ENCODE measurements at regions not wholly inside any gene's neighbourhood (a gene's known extent, or its start where the extent isn't known, plus 50 kb on each side); places are given as distances from the start of the nearest gene placed in this dataset.
A peak's percentile ranks its signal among the peaks of the same experiment; 100 is the strongest.
"Not testable (repeated sequence)": the region's sequence is repeated elsewhere in the genome, so short reads cannot be mapped to it uniquely, and the experiment has no call there.

DNA sequence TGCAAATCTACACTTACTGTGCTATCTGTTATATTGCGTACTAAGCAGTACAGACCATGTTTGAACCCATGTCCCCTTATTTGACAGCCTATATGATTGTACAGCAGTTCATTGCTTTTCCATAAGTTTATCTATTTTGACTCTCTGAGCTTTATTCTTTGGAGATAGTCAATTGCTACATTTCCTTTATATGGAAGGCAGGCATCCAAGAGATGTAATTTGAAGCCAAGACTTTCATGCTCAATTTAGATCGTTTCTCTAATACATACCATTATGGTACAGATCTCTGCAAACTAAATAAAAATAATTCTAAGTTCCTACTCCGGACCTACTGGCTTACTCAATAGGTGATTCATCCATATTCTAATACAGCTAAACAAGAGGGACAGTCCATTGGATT lies 424.8 kb downstream of the TMEM38B start:
- DNase-seq, result no peak

DNA sequence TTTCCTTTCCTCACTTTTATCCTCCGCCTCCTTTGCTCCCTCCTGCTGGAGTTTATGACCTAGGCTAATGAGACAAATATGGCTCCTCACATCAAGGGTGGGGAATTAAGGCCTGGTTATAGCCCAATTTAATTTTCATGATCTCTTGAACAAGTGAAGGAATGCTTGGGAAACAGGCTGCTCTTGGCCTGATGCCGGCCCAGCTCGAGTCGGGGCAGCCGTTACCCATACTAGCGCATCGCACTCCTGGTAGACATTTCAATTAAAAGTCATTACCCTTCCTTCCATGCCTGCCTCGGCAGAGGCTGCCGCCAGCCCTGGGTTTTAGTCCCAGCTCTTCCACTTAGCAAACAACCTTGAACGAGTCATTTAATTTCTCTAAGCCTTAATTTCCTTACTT lies 425.7 kb downstream of the TMEM38B start:
- DNase-seq, result no peak

DNA sequence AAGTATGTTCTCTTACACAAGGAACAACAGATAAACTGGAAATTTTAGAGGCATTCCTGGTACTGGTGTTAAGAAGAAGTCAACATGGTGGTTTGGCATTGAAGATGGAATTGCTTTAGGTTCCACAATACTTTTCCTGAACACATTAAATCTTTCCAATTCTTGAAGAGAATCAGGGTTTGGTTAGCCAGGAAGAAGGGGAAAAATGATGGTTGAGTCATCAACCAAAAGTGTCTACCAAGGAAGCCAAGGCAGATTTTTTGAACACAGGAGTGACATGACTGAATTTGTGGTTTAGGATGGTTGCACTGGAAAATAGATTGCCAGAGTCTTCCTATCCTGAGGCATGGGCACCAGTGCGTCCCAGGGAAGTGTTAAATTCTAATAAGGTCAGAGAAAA lies 433.4 kb downstream of the TMEM38B start:
- DNase-seq, result no peak

DNA sequence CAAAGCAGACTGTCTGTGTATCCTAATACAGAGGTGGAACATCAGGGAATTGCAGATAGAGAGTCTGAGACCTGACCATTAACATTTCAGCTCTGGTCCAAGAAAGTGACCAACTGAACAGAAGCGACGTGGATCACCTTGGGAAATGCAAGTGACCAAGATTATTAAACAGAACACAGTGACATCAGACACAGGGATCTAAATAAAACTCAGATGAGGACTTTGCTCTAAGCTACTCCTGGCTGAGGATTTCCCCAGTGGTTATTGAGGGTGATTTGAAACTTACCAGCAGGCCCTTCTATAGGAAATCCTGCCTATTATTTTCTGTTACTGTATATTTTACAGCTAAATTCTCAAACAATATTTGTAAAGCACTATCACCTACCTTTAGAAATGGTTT lies 436.0 kb downstream of the TMEM38B start:
- no peak for DNase-seq

DNA sequence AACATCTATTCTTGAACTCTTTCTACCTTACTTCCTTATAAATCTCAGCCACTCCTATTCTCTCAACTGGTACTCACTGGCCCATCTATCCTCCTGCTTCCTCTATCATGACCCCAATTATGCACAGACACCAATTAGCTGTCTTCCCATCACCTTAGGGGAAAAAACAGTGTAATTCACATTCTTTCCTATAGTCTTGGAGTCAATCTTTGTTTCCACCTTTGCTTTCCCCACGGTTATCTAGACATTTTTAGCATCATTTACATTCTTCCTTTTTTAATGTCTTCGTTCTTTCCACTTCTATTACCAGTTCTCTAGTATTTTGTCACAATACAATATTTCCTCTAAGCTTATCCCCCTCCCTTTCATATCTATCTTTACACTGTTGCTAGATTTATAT lies 449.4 kb downstream of the TMEM38B start:
- DNase-seq, result no peak

DNA sequence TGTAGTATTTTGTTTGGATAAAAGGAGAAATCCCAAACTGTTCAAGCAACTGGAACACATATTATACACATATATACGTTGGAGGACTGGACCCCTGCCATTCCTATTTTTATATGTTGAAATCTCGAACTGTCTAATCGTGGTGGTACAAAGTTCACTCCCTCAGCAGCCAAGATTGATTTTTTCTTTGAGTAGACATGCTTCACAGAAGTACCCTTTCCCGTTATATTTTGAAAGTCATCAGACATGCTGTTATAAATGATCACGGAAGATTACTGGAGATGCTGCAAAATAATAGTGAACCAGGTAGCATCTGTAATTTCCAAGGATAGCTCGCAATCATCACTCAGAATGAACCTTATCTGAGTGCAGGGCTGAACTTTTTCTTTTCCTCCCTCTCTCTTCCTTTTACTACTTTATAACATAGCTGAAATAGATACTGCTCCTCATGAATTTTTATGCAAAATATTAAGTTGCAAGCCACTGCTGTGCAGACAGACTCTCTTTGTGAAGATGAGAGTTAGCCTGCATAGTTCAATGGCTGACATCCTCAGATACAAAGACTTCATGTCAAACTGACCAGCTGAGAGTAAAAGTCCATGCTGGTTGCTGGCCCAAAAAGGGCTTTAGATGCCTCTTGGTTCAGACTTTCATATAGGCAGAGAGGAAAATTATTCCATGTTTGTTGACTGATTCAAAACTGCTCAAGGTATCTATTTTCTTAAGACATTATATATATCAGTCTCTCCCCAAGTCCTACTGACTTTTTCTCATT lies 451.9 kb downstream of the TMEM38B start:
- DNase-seq, result no peak

DNA sequence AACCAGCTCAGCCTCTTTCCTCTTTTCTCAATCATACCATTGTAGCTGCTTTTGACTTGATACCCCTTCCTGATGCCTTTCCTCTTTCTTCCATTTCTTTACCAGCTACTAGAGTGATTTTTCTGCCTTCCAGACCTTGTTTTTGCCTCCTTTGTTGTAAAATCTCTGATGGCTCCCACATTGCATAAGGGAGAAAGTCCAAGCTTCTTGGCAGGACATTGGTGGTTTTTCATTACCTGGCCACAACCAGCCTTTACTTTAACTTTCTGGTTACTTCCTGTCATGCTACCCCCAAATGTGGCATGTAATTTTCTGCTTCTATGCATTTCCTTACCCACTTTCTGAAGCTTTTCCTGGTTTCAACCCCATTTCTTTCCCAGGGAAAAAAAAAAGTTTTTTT lies 452.5 kb downstream of the TMEM38B start:
- DNase-seq, result no peak

DNA sequence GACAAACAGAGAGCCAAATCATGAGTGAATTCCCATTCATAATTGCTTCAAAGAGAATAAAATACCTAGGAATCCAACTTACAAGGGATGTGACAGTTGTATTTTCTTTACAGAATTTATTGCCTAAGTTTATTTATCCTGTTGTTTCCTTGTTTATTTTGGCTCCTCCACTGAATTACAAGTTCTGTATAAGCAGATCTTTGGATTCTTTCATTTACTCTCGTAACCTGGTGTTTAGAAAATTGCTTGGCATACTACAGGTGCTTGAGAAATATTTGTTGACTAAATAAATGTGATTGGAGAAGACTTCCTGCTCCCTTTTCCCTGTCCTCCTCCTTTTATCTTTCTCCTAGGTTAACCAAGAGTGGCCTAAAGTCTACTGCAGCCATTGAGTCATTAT lies 455.6 kb downstream of the TMEM38B start:
- no peak for DNase-seq

DNA sequence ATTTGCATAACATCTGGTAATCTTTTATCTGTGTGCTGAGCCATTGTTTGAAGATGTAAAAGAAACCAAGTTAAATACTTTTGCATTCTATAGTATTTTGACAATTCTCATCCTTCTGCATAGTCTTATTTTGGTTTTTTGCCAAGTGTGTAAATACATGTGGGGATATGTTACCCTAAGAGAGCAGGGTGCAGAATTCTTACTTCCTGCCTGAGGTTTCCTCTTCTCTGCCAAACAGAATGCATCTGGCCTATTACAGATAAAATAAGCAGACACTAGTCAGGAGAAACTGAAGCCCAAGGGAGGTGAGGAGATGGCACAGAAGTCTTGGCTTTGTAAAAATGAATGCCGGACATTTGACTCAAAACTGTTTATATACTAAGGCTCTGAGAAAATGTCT lies 462.1 kb downstream of the TMEM38B start:
- DNase-seq, result no peak

DNA sequence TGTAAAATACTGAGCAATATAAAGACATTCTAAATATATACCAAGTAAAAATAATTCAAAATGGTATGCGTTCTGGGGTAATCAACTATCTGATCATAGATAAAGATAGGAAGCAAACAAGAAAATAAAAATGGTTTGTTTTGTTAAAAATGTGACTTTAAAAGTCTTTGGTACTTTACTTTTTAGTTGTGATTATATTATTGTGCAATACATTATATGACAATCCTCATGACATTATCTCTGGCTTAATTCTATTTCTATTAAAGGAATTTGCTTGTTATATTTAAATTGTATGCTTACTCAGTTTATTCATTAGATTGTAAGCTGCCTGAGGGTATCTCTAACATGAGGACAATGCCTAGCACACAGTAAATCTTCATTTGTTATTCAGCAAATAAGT lies 477.9 kb downstream of the TMEM38B start:
- DNase-seq, result no peak

DNA sequence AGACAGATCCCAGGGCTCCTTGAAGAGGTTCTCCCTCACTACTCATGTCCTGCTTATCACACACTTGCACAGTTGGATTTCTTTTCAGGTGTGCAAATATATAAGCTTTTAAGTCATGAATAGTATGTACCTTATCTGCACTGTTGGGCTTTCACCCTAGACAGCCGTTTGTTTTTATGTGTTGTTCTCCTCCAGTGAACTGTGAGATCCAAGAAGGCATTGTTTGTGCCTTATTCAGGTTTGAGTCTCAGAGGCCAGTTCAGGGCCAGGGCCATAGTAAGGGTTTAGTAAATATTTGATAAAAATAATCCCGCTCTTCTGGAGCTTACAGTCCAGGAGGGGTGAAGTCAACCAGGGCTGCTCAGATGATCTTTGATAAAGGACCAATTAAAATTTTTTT lies 480.0 kb downstream of the TMEM38B start:
- DNase-seq, result no peak

DNA sequence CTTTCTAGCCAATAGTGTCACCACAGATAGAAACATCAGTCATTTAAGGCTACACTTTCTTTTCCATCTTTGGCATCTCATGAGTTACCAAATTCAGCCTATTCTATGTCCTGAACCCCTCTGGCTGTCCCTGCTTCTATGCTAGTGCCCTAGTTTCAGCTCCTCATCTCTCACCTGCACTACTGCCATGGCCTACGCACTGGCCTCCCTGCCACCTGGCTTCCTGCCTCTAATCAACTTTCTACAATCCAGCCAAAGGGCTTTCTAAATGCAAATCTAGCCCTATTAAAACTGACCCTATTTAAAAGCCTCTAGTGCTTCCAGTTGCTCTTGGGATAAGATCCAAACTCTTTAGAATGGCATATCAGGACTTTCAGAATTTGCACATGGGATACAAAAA lies 482.9 kb downstream of the TMEM38B start:
- DNase-seq, result no peak

DNA sequence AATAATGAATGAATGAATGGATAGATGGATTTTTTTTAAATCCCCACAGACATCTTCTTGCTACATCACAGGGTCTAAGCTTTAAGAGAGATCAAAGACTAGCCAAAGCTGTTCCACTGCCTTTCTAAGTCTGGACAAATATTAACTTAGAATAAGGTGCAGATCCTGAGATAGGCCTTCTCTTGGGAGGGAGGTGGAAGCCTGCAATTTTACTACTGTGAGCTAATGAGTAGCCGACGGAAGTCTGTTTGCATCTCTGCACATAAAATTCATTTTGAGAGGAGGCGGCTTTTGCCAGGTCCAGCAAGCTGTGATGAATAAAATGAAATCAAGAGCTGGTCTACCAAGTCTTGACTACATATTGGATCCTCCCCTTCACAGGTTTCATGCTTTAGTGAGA lies 484.9 kb downstream of the TMEM38B start:
- no peak for DNase-seq

DNA sequence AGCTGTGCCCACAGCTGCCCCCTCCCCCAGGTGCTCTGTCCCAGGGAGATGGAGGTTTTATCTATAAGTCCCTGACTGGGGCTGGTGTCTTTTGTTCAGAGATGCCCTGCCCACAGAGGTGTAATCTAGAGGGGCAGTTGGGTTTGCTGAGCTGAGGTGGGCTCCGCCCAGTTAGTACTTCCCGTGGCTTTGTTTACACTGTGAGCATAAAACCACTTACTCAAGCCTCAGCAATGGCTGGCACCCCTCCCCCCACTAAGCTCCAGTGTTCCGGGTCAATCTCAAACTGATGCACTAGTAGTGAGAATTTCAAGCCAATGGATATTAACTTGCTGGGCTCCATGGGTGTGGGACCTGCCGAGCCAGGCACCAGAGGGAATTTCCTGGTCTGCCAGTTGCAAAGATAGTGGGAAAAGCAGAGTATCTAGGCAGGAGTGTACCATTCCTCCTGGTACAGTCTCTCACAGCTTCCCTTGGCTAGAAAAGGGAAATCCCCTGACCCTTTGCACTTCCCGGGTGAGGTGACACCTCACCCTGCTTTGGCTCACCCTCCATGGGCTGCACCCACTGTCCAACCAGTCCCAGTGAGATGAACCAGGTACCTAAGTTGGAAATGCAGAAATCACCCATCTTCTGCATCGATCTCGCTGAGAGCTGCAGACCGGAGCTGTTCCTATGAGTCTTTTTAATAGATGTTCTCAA lies 509.6 kb downstream of the TMEM38B start:
- DNase-seq, result peak; percentile 47

DNA sequence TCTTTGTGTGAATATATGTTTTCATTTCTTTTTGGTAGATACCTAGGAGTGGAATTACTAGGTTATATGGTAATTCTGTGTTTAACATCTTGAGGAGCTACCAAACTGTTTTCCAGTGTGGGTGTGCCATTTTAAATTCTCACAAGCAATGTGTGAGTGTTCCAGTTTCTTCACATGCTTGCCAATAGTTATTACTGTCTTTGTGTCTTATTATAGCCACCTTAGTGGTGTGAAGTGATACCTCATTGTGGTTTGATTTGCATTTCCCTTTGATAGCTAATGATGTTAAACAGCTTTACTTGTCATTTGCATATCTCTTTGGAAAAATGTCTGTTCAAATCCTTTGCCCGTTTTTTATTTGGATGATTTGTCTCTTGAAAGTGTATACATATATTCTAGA lies 513.0 kb downstream of the TMEM38B start:
- DNase-seq, result no peak

DNA sequence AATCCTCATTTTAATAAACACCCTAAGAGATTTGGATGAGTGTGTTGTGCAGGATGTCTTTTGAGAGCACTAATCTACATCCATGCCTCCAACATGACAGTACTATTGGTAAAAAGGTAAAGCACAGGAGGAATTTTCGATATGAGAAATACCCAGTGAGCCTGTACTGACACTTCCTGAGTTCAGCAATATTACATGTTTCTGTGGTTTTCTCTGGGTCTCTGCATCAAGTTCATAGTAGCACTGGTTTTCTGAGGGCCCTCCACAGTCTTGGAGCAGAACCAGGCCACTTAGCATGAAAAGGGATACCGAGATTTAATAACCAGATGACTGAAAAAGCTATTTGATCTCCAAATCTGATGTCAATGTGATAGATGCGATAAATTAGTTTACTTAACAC lies 524.1 kb downstream of the TMEM38B start:
- DNase-seq, result no peak

DNA sequence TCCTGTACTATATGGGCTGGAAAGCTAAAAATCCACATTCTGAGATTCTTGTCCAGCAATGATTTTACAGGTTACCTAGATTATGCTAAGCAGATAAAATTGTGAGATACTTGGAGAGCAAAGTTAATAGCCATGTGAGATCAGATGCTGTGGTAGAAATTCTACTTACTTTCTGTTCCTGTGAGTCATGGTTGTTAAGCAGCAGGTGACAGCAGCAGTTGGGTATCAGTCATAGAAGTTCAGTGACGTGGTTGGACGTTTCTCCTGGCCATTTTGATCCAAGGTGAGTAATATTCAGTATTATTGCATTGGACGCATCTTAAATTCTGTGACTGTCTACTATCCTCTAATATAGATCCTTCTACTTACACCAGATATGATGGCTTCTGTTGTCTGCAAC lies 524.5 kb downstream of the TMEM38B start:
- no peak for DNase-seq

DNA sequence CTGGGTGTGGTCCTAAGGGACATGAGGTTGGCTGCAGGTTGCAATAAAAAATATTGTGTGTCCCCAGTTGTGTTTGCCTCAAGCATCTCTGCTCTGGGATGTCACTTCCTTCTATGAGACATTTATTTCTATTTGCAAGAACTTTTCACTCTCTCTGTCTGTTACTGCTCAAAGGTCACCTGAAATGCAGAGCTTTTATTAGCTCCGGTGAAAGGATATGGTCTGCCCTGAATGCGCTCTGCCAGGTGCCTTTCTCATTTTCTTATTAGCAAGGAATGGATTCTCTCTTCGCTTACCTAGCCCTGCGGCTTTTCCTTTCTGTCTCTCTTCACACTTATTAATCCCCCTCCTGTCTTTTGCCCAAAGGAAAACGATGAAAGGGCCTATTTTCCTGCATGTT lies 526.1 kb downstream of the TMEM38B start:
- DNase-seq, result no peak

DNA sequence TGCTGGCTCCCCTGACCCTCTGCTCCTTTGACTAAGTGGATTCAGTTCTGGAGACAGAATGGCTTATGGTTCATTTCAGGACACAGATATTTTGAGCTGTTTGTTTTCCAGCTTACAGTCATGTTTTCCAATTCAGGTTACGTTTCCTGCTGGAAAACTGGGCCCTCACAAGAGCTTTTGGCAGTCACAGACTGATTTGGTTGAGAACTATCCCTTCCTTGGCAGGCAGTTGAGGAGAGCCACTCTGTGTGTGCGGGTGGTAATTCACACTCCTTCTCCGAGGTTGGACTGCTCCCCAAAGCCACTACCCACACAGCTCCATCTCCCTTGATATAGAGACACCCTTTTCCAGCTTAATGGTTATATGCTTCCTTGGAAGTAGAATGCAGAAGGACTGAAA lies 534.5 kb downstream of the TMEM38B start:
- no peak for DNase-seq

DNA sequence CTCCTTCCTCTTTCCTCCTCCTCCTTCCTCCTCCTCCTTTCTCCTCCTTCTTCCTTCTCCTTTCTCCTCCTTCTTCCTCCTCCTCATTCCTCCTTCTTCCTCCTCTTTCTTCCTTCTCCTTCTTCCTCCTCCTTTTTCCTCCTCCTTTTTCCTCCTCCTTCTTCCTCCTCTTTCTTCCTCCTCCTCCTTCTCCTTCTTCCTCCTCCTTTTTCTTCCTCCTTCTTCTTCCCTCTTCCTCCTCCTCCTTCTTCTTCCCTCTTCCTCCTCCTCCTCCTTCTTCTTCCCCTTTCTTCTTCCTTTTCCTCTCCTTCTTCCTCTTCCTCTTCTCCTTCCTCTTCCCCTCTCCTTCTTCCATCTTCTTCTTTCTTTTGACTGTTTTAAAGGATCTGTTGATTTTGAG lies 538.8 kb downstream of the TMEM38B start:
- DNase-seq, result no peak

DNA sequence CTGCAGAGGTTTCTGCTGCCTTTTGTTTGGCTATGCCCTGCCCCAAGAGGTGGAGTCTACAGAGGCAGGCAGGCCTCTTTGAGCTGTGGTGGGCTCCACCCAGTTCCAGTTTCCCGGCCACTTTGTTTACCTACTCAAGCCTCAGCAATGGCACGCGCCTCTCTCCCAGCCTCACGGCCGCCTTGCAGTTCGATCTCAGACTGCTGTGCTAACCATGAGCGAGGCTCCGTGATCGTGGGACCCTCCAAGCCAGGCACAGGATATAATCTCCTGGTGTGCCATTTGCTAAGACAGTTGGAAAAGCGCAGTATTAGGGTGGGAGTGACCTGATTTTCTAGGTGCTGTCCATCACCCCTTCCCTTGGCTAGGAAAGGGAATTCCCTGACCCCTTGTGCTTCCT lies 566.6 kb downstream of the TMEM38B start:
- DNase-seq, result not testable (repeated sequence)

DNA sequence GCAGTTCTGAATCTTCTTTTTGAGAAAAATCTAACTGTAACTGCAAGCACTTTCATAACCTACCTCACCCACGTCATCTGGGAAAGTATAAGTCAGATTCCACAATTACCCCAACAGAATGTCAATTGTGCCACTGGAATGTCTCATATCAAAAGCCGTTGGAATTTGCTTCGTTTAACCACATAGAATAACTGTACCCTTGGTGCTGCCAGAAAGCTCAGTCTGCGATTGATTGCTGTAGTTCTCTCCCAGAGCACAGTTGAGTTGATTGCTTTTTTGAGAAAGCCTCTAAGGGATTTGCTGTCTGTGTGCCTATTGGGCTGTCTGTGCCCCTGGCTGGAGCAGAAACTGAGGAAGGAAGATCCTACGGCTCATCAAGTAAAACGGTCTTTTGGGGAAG lies 583.6 kb downstream of the TMEM38B start:
- DNase-seq, result no peak

DNA sequence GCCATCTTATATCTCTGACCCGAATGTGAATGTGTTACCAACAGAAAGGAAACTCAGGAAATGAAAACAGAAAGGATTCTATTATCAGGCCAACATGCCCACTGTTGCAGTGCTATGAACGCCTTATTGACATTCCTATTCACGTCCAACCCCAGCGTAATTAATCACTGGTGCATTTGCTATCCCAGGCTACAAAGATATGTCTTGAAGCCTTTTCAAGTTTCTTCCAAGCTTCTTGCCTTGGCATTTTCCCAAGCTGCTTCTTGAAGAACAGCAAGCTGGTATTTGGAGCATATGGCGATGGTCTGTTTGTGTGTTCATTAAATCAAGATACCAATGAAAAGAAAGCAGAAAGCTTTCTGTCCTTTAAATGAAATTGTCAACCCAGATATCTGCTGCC lies 579.2 kb upstream of the ZNF462 start:
- DNase-seq, result no peak

DNA sequence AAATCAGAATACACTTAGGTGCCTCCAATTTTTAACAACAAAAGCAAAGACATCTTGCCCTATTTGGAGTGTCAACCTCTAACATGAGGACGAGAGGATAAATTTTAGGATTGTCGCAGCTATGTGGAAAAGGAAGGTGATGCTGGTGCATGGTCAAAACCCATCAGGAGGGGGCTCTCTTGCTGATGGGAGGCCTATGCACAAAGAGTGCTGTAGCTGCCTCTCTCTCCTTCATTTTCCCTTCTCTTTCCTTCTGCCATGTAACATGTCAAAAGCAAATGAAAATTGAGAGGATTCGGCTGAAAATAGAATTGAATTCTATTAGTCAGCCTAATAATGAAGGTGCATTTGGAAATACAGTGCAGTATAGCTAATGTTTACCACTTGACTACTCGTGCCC lies 578.7 kb upstream of the ZNF462 start:
- no peak for DNase-seq

DNA sequence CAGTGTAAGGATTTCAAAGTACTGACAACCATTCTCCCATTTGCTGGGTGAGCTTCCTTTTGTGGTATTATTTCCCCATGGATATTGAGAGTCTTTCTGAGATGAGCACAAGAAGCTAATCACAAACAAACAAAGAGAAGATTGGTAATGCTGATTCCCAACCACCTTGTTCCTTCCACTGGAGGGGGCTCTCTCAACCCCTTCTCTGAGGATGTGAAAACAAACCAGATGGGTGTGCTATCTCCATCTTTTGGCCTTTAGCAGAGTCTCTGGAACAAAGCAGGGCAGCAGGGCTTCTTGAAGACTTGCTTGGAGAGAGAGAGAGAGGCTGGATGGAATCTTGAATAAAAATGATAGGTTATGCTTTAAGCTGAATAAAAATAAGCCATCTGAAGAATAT lies 576.7 kb upstream of the ZNF462 start:
- DNase-seq, result no peak
